HEK293 (cell line): ENCODE measurements at regions not wholly inside any gene's neighbourhood (a gene's known extent, or its start where the extent isn't known, plus 50 kb on each side); places are given as distances from the start of the nearest gene placed in this dataset.

Experiments
- CTCF ChIA-PET: fragments of 350-600 bp; formaldehyde crosslinking; extraction: SDS; loops from one replicate; lab custom pipeline; 2021; ENCODE audit warnings: antibody characterized with exemption; lab: Yijun Ruan, JAX
- POLR2A ChIA-PET: fragments of 300-600 bp; formaldehyde crosslinking; extraction: SDS; loops from one replicate; lab custom pipeline; 2020; ENCODE audit warnings: antibody characterized with exemption, inconsistent platforms; lab: Yijun Ruan, JAX
- H3K27ac ChIP-seq: fragments of 200-500 bp; sonication (Bioruptor generic); 2 replicates; pipeline ENCODE4 v1.5.1; 2014; ENCODE audit warnings: low read depth, low read length, control low read depth, inconsistent platforms; ENCODE audit errors: extremely low read depth
- H3K36me3 ChIP-seq, 2 experiments: fragments of 200-500 bp in 1 of 2; sonication (Bioruptor generic) in 1 of 2; 1 replicate in 1 of 2; 2 replicates in 1 of 2; pipeline ENCODE4 v1.5.1; 2014 to 2017; ENCODE audit warnings: inconsistent platforms in 2 of 2, low read length in 2 of 2; ENCODE audit not compliant: control insufficient read depth in 2 of 2, insufficient read depth in 1 of 2
- H3K4me1 ChIP-seq: fragments of 200-500 bp; sonication (Bioruptor generic); 2 replicates; pipeline ENCODE4 v1.5.1; 2014; ENCODE audit warnings: mild to moderate bottlenecking, low read length, inconsistent platforms; ENCODE audit not compliant: control insufficient read depth, insufficient read depth
- H3K4me3 ChIP-seq: 2 replicates; pipeline ENCODE4 v1.5.1; 2011; ENCODE audit warnings: low read depth, mild to moderate bottlenecking, control low read depth, low read length, moderate library complexity
- H3K9me3 ChIP-seq: fragments of 200-500 bp; sonication (Bioruptor generic); 2 replicates; pipeline ENCODE4 v1.5.1; 2014; ENCODE audit warnings: low read depth, low read length, inconsistent platforms; ENCODE audit not compliant: control insufficient read depth, insufficient read depth
- GLIS2 ChIP-seq: fragments of 450-650 bp; formaldehyde crosslinking; IDR thresholded peaks from 2 replicates; pipeline ENCODE4 v1.5.1; 2016; ENCODE audit warnings: missing biosample characterization, missing genetic modification characterization
- KLF8 ChIP-seq: fragments of 450-650 bp; formaldehyde crosslinking; IDR thresholded peaks from 2 replicates; pipeline ENCODE4 v1.5.1; 2016; ENCODE audit warnings: missing biosample characterization, missing genetic modification characterization
- PRDM4 ChIP-seq: fragments of 450-650 bp; formaldehyde crosslinking; IDR thresholded peaks from 2 replicates; pipeline ENCODE4 v1.5.1; 2017; ENCODE audit warnings: missing biosample characterization, missing genetic modification characterization
- SCRT2 ChIP-seq: fragments of 450-650 bp; formaldehyde crosslinking; IDR thresholded peaks from 2 replicates; pipeline ENCODE4 v1.5.1; 2016; ENCODE audit warnings: missing biosample characterization, missing genetic modification characterization
- YY1 ChIP-seq: fragments of 450-650 bp; formaldehyde crosslinking; IDR thresholded peaks from 2 replicates; pipeline ENCODE4 v1.5.1; 2018; ENCODE audit warnings: missing biosample characterization, missing genetic modification characterization
- ZBTB48 ChIP-seq: fragments of 450-650 bp; formaldehyde crosslinking; IDR thresholded peaks from 2 replicates; pipeline ENCODE4 v1.5.1; 2016; ENCODE audit warnings: missing biosample characterization, missing genetic modification characterization
- ZBTB8A ChIP-seq: fragments of 450-650 bp; formaldehyde crosslinking; IDR thresholded peaks from 2 replicates; pipeline ENCODE4 v1.5.1; 2016; ENCODE audit warnings: missing biosample characterization, missing genetic modification characterization
- ZNF169 ChIP-seq: fragments of 450-650 bp; formaldehyde crosslinking; IDR thresholded peaks from 2 replicates; pipeline ENCODE4 v1.5.1; 2016; ENCODE audit warnings: missing biosample characterization, missing genetic modification characterization
- ZNF202 ChIP-seq: fragments of 450-650 bp; formaldehyde crosslinking; IDR thresholded peaks from 2 replicates; pipeline ENCODE4 v1.5.1; 2016; ENCODE audit warnings: missing biosample characterization, missing genetic modification characterization, borderline replicate concordance
- ZNF211 ChIP-seq: fragments of 450-650 bp; formaldehyde crosslinking; IDR thresholded peaks from 2 replicates; pipeline ENCODE4 v1.5.1; 2016; ENCODE audit warnings: low read depth, missing biosample characterization, missing genetic modification characterization
- ZNF214 ChIP-seq: fragments of 450-650 bp; formaldehyde crosslinking; IDR thresholded peaks from 2 replicates; pipeline ENCODE4 v1.5.1; 2017; ENCODE audit warnings: missing biosample characterization, mild to moderate bottlenecking, missing genetic modification characterization, borderline replicate concordance
- ZNF23 ChIP-seq: fragments of 450-650 bp; formaldehyde crosslinking; IDR thresholded peaks from 2 replicates; pipeline ENCODE4 v1.5.1; 2016; ENCODE audit warnings: missing biosample characterization, missing genetic modification characterization, borderline replicate concordance
- ZNF335 ChIP-seq: fragments of 450-650 bp; formaldehyde crosslinking; conservative IDR thresholded peaks from 2 replicates; pipeline ENCODE4 v1.5.1; 2016; ENCODE audit warnings: missing biosample characterization, missing genetic modification characterization
- ZNF362 ChIP-seq: fragments of 450-650 bp; formaldehyde crosslinking; IDR thresholded peaks from 2 replicates; pipeline ENCODE4 v1.5.1; 2016; ENCODE audit warnings: missing biosample characterization, missing genetic modification characterization
- ZNF37A ChIP-seq: fragments of 450-650 bp; IDR thresholded peaks from 2 replicates; pipeline ENCODE4 v1.5.1; 2018; ENCODE audit warnings: missing biosample characterization, missing genetic modification characterization
- ZNF394 ChIP-seq: fragments of 450-650 bp; formaldehyde crosslinking; IDR thresholded peaks from 2 replicates; pipeline ENCODE4 v1.5.1; 2016; ENCODE audit warnings: missing biosample characterization, missing genetic modification characterization, mild to moderate bottlenecking, moderate library complexity, borderline replicate concordance
- ZNF398 ChIP-seq: fragments of 450-650 bp; formaldehyde crosslinking; IDR thresholded peaks from 2 replicates; pipeline ENCODE4 v1.5.1; 2017; ENCODE audit warnings: missing biosample characterization, missing genetic modification characterization
- ZNF433 ChIP-seq: fragments of 450-650 bp; formaldehyde crosslinking; IDR thresholded peaks from 2 replicates; pipeline ENCODE4 v1.5.1; 2016; ENCODE audit warnings: missing biosample characterization, missing genetic modification characterization, low read depth
- ZNF48 ChIP-seq: fragments of 450-650 bp; formaldehyde crosslinking; IDR thresholded peaks from 2 replicates; pipeline ENCODE4 v1.5.1; 2016; ENCODE audit warnings: missing biosample characterization, missing genetic modification characterization
- ZNF549 ChIP-seq: fragments of 450-650 bp; IDR thresholded peaks from 2 replicates; pipeline ENCODE4 v1.5.1; 2018; ENCODE audit warnings: missing biosample characterization, missing genetic modification characterization, mild to moderate bottlenecking, inconsistent platforms, moderate library complexity
- ZNF555 ChIP-seq: fragments of 450-650 bp; formaldehyde crosslinking; conservative IDR thresholded peaks from 2 replicates; pipeline ENCODE4 v1.5.1; 2017; ENCODE audit warnings: missing biosample characterization, mild to moderate bottlenecking, missing genetic modification characterization, inconsistent platforms
- ZNF707 ChIP-seq: fragments of 450-650 bp; formaldehyde crosslinking; IDR thresholded peaks from 2 replicates; pipeline ENCODE4 v1.5.1; 2016; ENCODE audit warnings: missing biosample characterization, missing genetic modification characterization
- ZNF776 ChIP-seq: fragments of 450-650 bp; formaldehyde crosslinking; IDR thresholded peaks from 2 replicates; pipeline ENCODE4 v1.5.0; 2017; ENCODE audit warnings: missing biosample characterization, missing genetic modification characterization, borderline replicate concordance

GRCh38 chr11:35084817-35085440 is 54.0 kb upstream of the CD44 start:
- no peak for TF ChIP-seq ZNF202 (tag by site-specific recombination)
- no peak for TF ChIP-seq ZNF776 (tag by site-specific recombination)
- no peak for TF ChIP-seq ZBTB8A
- no peak for TF ChIP-seq ZNF707 (tag by site-specific recombination)
- no peak for TF ChIP-seq ZNF48
- no peak for TF ChIP-seq GLIS2
- POLR2A ChIA-PET = no interaction called here
- H3K4me1 ChIP-seq = no peaks in the 10 kb centered on the region
- CTCF ChIA-PET = no interaction called here
- no peaks in the 10 kb centered on the region for H3K9me3 ChIP-seq
- H3K27ac ChIP-seq = no peak overlapping the region
- H3K36me3 ChIP-seq = no peaks in the 10 kb centered on the region
- no peak overlapping the region for H3K4me3 ChIP-seq

GRCh38 chr11:35085531-35086165 is 53.3 kb upstream of the CD44 start:
- no peak overlapping the region for H3K27ac ChIP-seq
- CTCF ChIA-PET = interaction anchor here (0.6 kb wide), 3 partner anchors 50 to 952 kb away, joined by 3 to 6 read pairs (median 3); no protein-coding TSS in a partner anchor
- no peak for TF ChIP-seq ZNF398
- TF ChIP-seq ZNF394 (tag by site-specific recombination) = no peak
- TF ChIP-seq SCRT2 (tag by site-specific recombination) = no peak
- no peak for TF ChIP-seq ZNF433
- no peak for TF ChIP-seq ZNF37A (tag by site-specific recombination)
- TF ChIP-seq ZNF211 (tag by site-specific recombination) = no peak
- no peak for TF ChIP-seq ZNF214 (tag by site-specific recombination)
- no peak overlapping the region for H3K4me3 ChIP-seq
- no peaks in the 10 kb centered on the region for H3K36me3 ChIP-seq
- POLR2A ChIA-PET = no interaction called here
- no peaks in the 10 kb centered on the region for H3K4me1 ChIP-seq
- no peaks in the 10 kb centered on the region for H3K9me3 ChIP-seq

- Histone ChIP-seq H3K4me1 (no peaks in the 10 kb centered on the region), H3K9me3 (no peaks in the 10 kb centered on the region), H3K4me3 (no peak overlapping the region), H3K36me3 (no peaks in the 10 kb centered on the region), H3K27ac (no peak overlapping the region)
- POLR2A ChIA-PET = interaction anchor here (0.7 kb wide), 1 partner anchor 246 kb away, joined by 3 read pairs; no protein-coding TSS in a partner anchor
- CTCF ChIA-PET = no interaction called here
- TF ChIP-seq ZNF169 (tag by site-specific recombination) = no peak
- no peak for TF ChIP-seq ZBTB48
- TF ChIP-seq ZNF23 (tag by site-specific recombination) = no peak
- TF ChIP-seq PRDM4 (tag by site-specific recombination) = no peak
- no peak for TF ChIP-seq SCRT2 (tag by site-specific recombination)
- no peak for TF ChIP-seq ZNF555 (tag by site-specific recombination)
- TF ChIP-seq KLF8 (tag by site-specific recombination) = no peak
- TF ChIP-seq ZNF335 = no peak
- no peak for TF ChIP-seq YY1 (tag by site-specific recombination)
- no peak for TF ChIP-seq ZNF549
- TF ChIP-seq ZNF362 (tag by site-specific recombination) = no peak
Observed at GRCh38 chr11:35087648-35088047, 51.3 kb upstream of the CD44 start.
